ENCODE measurements at regions not wholly inside any gene's neighbourhood (a gene's known extent, or its start where the extent isn't known, plus 50 kb on each side); places are given as distances from the start of the nearest gene placed in this dataset.

- Histone ChIP-seq H3K9me3 (ENCODE audit: low read depth) (no peaks in the 10 kb centered on the region), H2AFZ (no peak overlapping the region), H3K79me2 (no peaks in the 10 kb centered on the region), H3K4me2 (no peak overlapping the region), H3K9me2 (replicated peaks; ENCODE audit: insufficient read depth) (no peaks in the 10 kb centered on the region), H3K36me3 (replicated peaks; ENCODE audit: insufficient read depth, low read depth) (no peaks in the 10 kb centered on the region), H3K27me3 (no peaks in the 10 kb centered on the region), H3K4me1 (ENCODE audit: insufficient read depth) (no peaks in the 10 kb centered on the region), H3K4me3 (no peak overlapping the region), H4K20me1 (ENCODE audit: insufficient read depth, poor library complexity, severe bottlenecking) (no peaks in the 10 kb centered on the region), H3K27ac (peak overlapping the region; percentile 65)
- no peak for TF ChIP-seq EZH2phosphoT487 (IDR thresholded peaks at IDR 0.05; ENCODE audit: low read depth, severe bottlenecking, unreplicated experiment)
- no peak for TF ChIP-seq EZH2 (IDR thresholded peaks at IDR 0.05; ENCODE audit: borderline replicate concordance)
- no peak for DNase-seq (ENCODE audit: low spot score)
- WGBS (ENCODE audit: low lambda C conversion rate, missing lambda C conversion rate) = 93% methylated on average over 2 of the region's 2 CpGs
Measured at GRCh38 chr3:44125246-44125645, 116.4 kb upstream of the TOPAZ1 start.

- peak overlapping the region; percentile 57 for H3K27ac ChIP-seq
- H3K36me3 ChIP-seq (replicated peaks; ENCODE audit: insufficient read depth, low read depth) = no peaks in the 10 kb centered on the region
- H3K9me3 ChIP-seq (ENCODE audit: low read depth) = no peaks in the 10 kb centered on the region
- no peak overlapping the region for H3K4me2 ChIP-seq
- H3K9me2 ChIP-seq (replicated peaks; ENCODE audit: insufficient read depth) = no peaks in the 10 kb centered on the region
- 81% methylated on average over 4 of the region's 4 CpGs for WGBS (ENCODE audit: low lambda C conversion rate, missing lambda C conversion rate)
- peak; percentile 56 for DNase-seq (ENCODE audit: low spot score)
- H3K4me3 ChIP-seq = no peak overlapping the region
- H3K27me3 ChIP-seq = no peaks in the 10 kb centered on the region
- TF ChIP-seq EZH2 (IDR thresholded peaks at IDR 0.05; ENCODE audit: borderline replicate concordance) (no peak), CTCF (IDR thresholded peaks at IDR 0.05; ENCODE audit: poor library complexity) (no peak), EZH2phosphoT487 (IDR thresholded peaks at IDR 0.05; ENCODE audit: low read depth, severe bottlenecking, unreplicated experiment) (no peak)
- H2AFZ ChIP-seq = no peak overlapping the region
- no peaks in the 10 kb centered on the region for H3K79me2 ChIP-seq
- no peaks in the 10 kb centered on the region for H3K4me1 ChIP-seq (ENCODE audit: insufficient read depth)
- no peaks in the 10 kb centered on the region for H4K20me1 ChIP-seq (ENCODE audit: insufficient read depth, poor library complexity, severe bottlenecking)
Measured at GRCh38 chr3:44125882-44126281, 115.8 kb upstream of the TOPAZ1 start.

DNA sequence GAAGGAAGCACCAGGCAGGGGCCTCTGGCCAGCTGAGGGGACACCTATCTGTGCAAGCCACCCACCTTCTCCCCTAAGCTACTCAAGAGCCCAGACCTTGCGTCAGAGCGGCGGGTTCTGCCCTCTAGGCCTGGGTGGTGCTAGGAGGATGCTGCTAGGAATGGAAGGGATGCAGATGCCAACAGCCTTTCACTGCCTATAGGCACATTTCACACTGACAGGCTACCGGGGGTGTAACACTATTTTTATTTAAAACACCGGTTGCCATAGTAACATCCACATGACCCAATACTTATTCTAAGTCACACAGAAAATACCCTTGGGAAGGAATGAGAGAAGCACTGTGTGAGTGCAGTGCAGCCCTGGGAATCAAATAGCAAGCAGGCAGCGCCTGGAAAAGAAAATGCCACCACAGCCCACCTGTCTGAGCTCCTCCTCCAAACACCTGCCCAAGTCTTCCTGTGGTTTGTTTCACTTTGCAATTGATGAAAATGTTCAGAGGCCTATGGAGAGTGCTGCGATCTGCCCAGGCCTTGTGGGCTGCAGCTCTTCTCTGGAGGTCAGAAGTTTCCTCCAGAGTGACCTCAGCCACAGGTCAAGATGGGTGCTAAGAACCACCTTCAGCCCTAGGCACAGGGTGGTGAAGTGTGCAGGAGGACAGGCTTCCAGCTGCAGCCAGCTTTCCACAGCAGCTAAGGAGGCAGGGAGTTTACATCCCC is 113.5 kb upstream of the TOPAZ1 start:
- Histone ChIP-seq H3K27me3 (peaks cover 8% of the 10 kb centered on the region), H3K36me3 (replicated peaks; ENCODE audit: insufficient read depth, low read depth) (no peaks in the 10 kb centered on the region), H2AFZ (no peak overlapping the region), H3K4me3 (no peak overlapping the region), H3K4me1 (ENCODE audit: insufficient read depth) (no peaks in the 10 kb centered on the region), H4K20me1 (ENCODE audit: insufficient read depth, poor library complexity, severe bottlenecking) (no peaks in the 10 kb centered on the region), H3K9me2 (replicated peaks; ENCODE audit: insufficient read depth) (no peaks in the 10 kb centered on the region), H3K4me2 (no peak overlapping the region), H3K27ac (no peak overlapping the region), H3K9me3 (ENCODE audit: low read depth) (no peaks in the 10 kb centered on the region), H3K79me2 (no peaks in the 10 kb centered on the region)
- no peak for DNase-seq (ENCODE audit: low spot score)
- 85% methylated on average over 7 of the region's 7 CpGs for WGBS (ENCODE audit: low lambda C conversion rate, missing lambda C conversion rate)
- TF ChIP-seq EZH2phosphoT487 (IDR thresholded peaks at IDR 0.05; ENCODE audit: low read depth, severe bottlenecking, unreplicated experiment) (no peak), CTCF (IDR thresholded peaks at IDR 0.05; ENCODE audit: poor library complexity) (no peak), EZH2 (IDR thresholded peaks at IDR 0.05; ENCODE audit: borderline replicate concordance) (no peak)

DNA sequence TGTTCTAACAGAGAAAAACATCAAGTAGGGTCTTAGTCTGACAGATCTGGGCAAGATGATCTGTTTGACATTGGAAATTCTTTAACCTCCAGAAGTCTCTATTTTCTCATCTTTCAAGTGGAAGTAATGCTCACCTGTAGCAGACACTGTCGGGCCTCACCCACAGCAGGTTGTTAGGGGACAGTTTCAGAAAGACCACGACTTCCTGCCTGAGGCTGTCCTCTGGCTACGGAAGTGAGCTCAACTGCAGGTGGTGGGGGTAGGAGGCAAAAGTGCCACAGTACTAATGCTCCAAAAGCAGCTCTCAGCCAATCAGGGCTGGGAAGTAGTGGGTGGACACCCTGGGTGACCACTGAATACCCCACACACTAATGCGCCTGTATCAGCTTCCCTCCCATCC is 111.4 kb upstream of the TOPAZ1 start:
- Histone ChIP-seq H2AFZ (no peak overlapping the region), H3K27ac (no peak overlapping the region), H3K4me3 (no peak overlapping the region), H3K79me2 (no peaks in the 10 kb centered on the region), H3K27me3 (peaks cover 13% of the 10 kb centered on the region), H3K4me2 (no peak overlapping the region), H4K20me1 (ENCODE audit: insufficient read depth, poor library complexity, severe bottlenecking) (no peaks in the 10 kb centered on the region), H3K9me2 (replicated peaks; ENCODE audit: insufficient read depth) (no peaks in the 10 kb centered on the region), H3K9me3 (ENCODE audit: low read depth) (no peaks in the 10 kb centered on the region), H3K36me3 (replicated peaks; ENCODE audit: insufficient read depth, low read depth) (no peaks in the 10 kb centered on the region), H3K4me1 (ENCODE audit: insufficient read depth) (no peaks in the 10 kb centered on the region)
- TF ChIP-seq CTCF (IDR thresholded peaks at IDR 0.05; ENCODE audit: poor library complexity) (no peak), EZH2 (IDR thresholded peaks at IDR 0.05; ENCODE audit: borderline replicate concordance) (no peak), EZH2phosphoT487 (IDR thresholded peaks at IDR 0.05; ENCODE audit: low read depth, severe bottlenecking, unreplicated experiment) (no peak)
- WGBS (ENCODE audit: low lambda C conversion rate, missing lambda C conversion rate) = 84% methylated on average over 4 of the region's 4 CpGs
- no peak for DNase-seq (ENCODE audit: low spot score)

Measured in hepatocyte (in vitro differentiated cells).